LNCaP clone FGC (cell line): ENCODE measurements at regions not wholly inside any gene's neighbourhood (a gene's known extent, or its start where the extent isn't known, plus 50 kb on each side); places are given as distances from the start of the nearest gene placed in this dataset.

Source experiments
- DNase-seq: peaks from one replicate; pipeline ENCODE4 v3.0.0-alpha.2; 2011; ENCODE audit warnings: low read depth
- H3K4me3 ChIP-seq: 2 replicates; pipeline ENCODE4 v1.5.1; 2011; ENCODE audit warnings: mild to moderate bottlenecking, low read depth, low read length, control low read depth
- CTCF ChIP-seq: IDR thresholded peaks from 2 replicates; pipeline ENCODE4 v1.5.1; 2012; ENCODE audit warnings: mild to moderate bottlenecking; ENCODE audit not compliant: control insufficient read depth, insufficient read depth; ENCODE audit errors: extremely low read depth

DNA sequence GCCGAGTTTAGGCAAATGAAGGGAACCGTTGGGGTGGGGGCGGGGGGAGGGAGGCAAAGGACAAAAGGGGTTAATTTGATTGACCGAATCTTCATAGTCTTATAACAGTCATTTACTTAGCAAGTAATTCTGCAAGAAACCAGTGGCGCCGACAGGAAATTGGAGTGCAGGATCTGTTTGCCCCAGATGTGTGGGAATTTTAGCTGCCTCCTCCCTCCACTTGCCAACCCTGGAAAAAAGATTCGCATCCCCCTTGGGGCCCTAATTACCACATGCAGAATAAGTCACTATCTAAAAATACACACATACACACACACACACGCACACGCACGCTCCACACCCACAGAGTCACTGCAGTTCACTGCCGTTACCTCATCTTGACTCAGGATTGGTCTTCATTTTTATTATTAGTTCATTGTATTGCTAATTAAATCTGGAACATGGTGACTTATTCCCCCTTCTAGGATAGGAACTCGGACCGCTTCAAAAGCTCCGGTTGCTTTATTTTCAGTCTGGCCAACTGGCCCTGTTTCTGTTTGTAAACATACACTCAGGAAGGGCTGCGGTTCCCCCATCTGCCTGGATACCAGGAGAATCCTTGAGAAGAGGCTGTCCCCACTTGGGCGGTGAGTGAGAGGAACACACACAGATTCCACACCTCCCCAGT, 241.6 kb upstream of the SALL1 start:
- H3K4me3 ChIP-seq = no peak overlapping the region
- TF ChIP-seq CTCF = no peak
- DNase-seq = no peak

DNA sequence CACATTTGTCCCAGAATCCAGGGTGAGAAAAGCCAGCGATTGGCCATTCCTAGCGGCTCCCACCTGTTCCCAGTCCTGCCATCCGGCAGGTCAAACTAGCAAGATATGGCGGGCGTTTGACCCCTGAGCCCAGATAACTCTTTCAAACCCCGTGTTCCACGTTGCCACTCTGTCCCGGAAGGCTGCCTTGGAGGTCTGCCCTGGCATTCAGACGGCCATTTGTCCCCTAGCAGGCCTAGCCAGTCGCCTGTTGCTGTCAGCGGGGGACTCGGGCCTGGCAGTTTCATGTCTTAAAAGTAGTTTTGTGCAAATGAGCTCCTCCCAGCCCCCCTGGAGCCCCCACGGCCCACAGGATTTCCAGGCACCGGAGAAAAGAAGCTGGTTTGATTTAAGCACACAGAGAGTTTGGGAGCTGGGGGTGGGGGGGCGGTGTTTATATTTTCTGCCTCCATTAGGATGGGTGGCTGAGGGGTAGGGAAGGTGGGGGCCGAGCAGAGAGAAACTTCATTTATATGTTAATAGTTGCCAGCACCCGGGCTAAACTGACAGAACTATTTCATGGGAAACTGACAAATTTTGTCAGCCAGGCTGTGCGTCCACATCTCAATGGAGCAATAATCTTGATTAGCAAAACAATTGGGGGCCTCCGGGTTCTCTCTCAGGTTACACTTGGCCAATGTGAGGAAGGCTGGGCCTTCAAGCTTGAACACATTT, 240.9 kb upstream of the SALL1 start:
- TF ChIP-seq CTCF = no peak
- no peak for DNase-seq
- no peak overlapping the region for H3K4me3 ChIP-seq

DNA sequence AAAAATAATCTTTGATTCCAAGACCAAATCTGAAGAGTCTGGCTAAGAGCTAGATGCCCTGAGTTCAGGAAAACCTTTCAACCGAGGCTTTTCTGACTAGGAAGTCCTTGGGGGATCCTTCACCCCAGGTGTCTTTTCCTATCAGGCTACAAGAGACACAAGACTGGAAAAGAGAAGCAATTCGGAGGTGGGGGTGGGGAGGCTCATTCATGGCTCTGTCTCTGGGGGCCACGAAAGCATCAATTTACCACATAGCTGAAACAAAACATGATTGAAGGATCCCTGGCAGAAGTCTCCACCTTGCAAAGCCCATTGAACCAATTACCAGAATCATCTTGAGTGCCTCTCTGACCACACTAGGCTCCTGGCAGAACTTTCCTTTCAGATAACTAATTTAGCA, 239.8 kb upstream of the SALL1 start:
- no peak for TF ChIP-seq CTCF
- H3K4me3 ChIP-seq = no peak overlapping the region
- no peak for DNase-seq

DNA sequence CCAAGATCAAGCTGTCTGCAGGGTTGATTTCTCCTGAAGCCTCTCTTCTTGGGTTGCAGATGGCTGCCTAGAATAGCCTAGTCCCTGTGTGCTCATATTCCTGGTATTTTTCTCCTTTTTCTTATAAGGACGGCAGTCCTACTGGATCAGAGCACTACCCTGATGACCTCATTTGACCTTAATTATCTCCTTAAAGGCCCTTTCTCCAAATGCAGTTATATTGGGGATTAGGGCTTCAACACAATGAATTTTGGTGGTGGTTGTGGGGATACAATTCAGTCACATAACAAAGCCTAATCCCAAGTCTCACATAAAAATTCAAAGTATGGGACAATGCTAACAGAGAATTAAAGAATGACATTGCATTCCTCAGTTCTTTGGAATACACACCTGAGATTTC, 238.8 kb upstream of the SALL1 start:
- no peak overlapping the region for H3K4me3 ChIP-seq
- no peak for TF ChIP-seq CTCF
- DNase-seq = no peak

GRCh38 chr16:51388516-51388951, 237.5 kb upstream of the SALL1 start:
- H3K4me3 ChIP-seq = no peak overlapping the region
- no peak for DNase-seq
- no peak for TF ChIP-seq CTCF

- TF ChIP-seq CTCF = no peak
- H3K4me3 ChIP-seq = no peak overlapping the region
- DNase-seq = no peak
Observed at GRCh38 chr16:51383909-51384308, 232.8 kb upstream of the SALL1 start.
